Activated CD8-positive, alpha-beta memory T cell treated with anti-CD3 and anti-CD28 coated beads, Interleukin-2, amount 50 U/mL, for 48 hours (primary cell): ENCODE measurements at regions not wholly inside any gene's neighbourhood (a gene's known extent, or its start where the extent isn't known, plus 50 kb on each side); places are given as distances from the start of the nearest gene placed in this dataset.
"Not testable (repeated sequence)": the region's sequence is repeated elsewhere in the genome, so short reads cannot be mapped to it uniquely, and the experiment has no call there.

ENCODE experiments used
- DNase-seq: peaks from one replicate; pipeline ENCODE4 v3.0.0-alpha.2; 2020

DNA sequence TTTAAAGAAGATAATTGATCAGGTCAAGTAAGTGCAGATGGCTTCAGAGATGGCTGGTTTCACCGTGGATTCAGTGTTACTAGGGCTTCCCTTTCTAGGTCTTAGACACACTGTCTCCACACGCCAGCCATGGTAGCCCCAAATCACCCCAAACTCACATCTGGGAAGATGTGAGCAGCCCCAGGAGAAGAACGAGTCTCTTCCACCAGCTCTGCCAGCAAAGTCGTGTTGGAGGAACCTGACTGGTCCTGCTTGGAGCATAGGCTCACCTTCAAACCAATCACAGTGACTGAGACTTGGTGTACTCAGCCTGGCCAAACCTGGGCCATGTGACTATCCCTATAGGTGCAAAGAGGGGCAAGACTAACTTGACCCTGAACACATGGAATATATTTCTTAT lies 296.7 kb downstream of the RPLP1 start:
- no peak for DNase-seq

- no peak for DNase-seq
These were observed 297.2 kb downstream of the RPLP1 start for GRCh38 chr15:69749797-69750196.

DNA sequence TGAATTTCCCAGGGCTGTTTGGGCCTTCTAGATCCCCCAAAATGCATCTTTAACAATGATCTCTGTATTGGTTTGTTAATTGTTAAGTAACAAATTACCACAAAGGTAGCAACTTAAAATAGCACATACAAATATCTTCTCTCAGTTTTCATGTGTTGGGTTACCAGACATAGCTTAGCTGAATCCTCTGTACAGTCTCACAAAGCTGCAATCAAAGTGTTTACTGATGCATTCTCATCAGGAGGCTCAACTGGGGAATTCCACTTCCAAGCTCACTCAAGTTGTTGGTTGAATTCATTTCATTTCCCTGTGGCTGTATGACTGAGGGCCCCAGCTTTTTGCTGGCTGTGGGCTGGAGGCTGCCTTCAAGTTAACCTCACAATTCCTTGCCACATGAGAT lies 297.6 kb downstream of the RPLP1 start:
- DNase-seq, result no peak

DNA sequence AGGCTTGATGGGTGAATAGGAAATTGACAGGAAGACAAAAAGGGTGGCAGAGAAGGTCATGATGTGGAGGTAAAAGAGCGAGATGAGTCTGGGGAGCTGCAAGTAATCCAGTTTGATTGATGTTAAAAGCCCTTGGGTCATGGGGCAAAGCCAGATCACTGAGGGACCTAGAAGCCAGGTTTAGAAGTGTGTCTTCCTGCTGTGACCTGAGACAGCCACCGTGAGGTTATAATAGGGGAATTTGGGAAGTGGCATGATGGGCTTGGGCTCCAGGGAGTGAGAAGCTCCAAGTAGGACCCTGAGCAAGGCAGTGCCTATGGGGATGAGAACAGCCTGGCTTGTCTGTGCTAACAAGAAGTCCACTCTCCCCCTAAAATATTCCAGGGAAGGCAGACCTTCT lies 298.5 kb downstream of the RPLP1 start:
- no peak for DNase-seq

DNA sequence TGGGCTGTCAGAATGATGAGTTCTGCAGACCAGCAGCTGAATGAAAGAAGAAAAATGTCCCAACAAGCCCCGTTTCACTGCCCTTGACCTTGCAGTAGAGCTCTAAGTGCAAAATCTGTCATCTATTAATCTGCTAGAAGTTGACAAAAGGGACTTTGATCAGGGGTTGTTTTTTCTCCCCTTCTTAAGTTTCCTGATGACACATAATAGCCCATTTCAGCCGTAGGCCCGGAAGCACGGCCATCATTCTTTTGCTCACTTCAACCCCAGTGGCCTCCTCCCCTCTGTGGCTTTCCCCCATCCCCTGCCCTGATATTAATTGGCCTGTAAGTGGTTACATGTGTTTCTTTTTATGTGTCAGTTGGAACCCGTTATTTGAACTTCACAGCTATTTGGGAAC lies 298.9 kb downstream of the RPLP1 start:
- no peak for DNase-seq

GRCh38 chr15:69753867-69754266 lies 301.2 kb downstream of the RPLP1 start:
- DNase-seq, result no peak

GRCh38 chr15:69754313-69754712 lies 301.7 kb downstream of the RPLP1 start:
- no peak for DNase-seq

GRCh38 chr15:69755551-69756310 lies 303.1 kb downstream of the RPLP1 start:
- peak; percentile 85 for DNase-seq

DNA sequence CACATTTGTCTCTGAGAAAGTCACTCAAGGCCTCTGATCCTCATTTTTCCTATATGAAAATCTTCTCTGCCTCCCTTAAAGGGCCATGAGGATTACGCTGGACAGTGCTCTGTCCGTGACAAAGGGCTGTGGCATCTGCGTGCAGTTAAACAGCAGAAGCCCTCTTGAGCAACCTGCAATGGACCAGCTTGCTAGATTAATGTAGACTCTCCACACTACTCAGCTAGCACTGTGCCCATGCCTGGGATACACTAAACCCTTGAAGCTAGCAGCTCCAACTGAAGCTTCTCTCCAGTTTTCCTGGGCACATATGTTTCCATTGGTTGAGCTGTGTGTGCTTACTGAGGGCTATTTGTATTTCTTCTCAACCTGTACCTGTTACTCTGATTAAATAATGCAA lies 303.8 kb downstream of the RPLP1 start:
- DNase-seq, result no peak

- DNase-seq, result peak; percentile 83
These were observed 304.6 kb downstream of the RPLP1 start for GRCh38 chr15:69757186-69757585.

GRCh38 chr15:69758291-69758771 lies 305.7 kb downstream of the RPLP1 start:
- DNase-seq, result no peak

GRCh38 chr15:69758810-69759790 lies 306.5 kb downstream of the RPLP1 start:
- DNase-seq, result peak; percentile 86

DNA sequence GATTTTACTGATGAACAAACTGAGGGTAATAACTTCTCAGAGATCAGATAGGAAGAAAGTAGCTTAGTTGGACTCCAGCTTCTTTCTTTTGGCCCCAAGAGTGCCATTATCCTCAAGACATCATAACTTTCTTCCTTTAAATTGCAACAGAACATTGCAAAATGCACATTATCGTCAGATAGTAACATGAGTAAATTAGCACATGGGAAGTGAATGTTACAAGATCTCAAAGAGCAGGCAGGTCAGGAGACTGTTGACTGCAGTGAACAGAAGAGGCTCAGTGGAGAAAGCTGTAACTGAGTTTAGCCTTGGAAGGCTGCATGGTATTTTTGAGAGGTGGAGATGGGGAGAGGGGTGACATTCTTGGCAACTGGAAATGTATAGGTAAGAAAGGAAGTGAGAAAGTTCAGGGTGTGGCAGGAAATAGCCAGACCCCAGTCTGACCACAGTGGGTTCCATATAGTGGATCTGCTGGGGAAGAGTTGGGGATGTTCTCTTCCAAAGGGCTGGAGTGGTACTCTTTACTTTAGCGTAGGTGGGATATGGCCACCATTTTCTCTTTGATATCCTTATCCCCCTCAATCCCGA lies 307.7 kb downstream of the RPLP1 start:
- DNase-seq, result no peak

DNA sequence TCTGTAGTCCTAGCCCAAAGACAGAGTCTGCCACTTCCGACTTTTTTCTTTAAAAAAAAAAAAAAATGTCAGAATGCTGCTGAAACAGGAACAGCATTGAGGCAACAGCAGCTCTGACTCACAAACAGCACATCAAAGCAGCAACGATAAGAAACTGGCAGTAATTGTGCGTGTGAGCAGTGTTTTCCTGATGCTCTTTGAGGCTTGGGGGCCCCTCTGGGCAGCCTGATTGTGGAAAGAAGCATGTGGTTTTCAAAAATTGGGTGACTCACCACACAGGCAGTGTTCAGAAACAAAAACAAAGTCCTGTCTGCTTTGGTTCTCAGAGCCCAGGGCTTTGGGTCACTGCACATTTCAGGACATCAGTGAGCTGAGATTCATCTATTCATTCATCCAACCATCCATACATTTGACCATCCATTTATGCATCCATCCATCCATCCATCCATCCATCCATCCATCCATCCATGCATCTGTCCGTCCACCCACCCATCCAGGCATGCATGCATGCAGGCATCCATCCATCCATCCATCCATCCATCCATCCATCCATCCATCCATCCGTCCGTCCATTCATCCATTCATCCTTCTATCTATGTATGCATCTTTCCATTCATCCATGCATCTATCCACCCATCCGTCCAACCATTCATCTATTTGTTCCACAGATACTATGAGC lies 308.4 kb downstream of the RPLP1 start:
- peak; percentile 80 for DNase-seq

- DNase-seq, result no peak
These were observed 309.9 kb downstream of the RPLP1 start for GRCh38 chr15:69762373-69763148.

- no peak for DNase-seq
These were observed 311.2 kb downstream of the RPLP1 start for GRCh38 chr15:69763831-69764230.

GRCh38 chr15:69766156-69766555 lies 313.5 kb downstream of the RPLP1 start:
- no peak for DNase-seq

DNA sequence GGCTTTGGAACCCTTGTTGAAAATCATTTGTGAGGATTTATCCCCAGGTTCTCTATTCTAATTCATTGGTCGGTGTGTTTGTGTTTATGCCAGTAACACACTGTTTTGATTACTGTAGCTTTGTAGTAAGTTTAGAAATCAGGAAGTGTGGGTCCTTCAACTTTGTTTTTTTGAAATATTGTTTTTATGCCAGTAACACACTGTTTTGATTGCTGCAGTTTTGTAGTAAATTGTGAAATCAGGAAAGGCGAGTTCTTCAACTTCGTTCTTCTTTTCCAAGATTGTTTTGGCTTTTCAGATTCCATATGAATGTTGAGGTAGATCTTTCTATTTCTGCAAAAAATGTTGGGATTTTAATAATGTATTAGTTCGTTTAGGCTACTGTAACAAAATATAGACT lies 314.6 kb downstream of the RPLP1 start:
- DNase-seq, result no peak

- DNase-seq, result not testable (repeated sequence)
These were observed 316.7 kb downstream of the RPLP1 start for GRCh38 chr15:69769336-69769735.

DNA sequence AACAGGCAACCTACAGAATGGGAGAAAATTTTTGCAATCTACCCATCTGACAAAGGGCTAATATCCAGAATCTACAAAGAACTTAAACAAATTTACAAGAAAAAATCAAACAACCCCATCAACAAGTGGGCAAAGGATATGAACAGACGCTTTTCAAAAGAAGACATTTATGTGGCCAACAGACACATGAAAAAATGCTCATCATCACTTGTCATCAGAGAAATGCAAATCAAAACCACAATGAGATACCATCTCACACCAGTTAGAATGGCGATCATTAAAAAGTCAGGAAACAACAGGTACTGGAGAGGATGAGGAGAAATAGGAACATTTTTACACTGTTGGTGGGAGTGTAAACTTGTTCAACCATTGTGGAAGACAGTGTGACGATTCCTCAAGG lies 321.6 kb downstream of the RPLP1 start:
- not testable (repeated sequence) for DNase-seq

GRCh38 chr15:69774711-69775110 lies 322.1 kb downstream of the RPLP1 start:
- not testable (repeated sequence) for DNase-seq

GRCh38 chr15:69777356-69777755 lies 320.4 kb downstream of the TLE3 start:
- no peak for DNase-seq
